HG03378 (cell line): ENCODE measurements at regions not wholly inside any gene's neighbourhood (a gene's known extent, or its start where the extent isn't known, plus 50 kb on each side); places are given as distances from the start of the nearest gene placed in this dataset.
"Not testable (repeated sequence)": the region's sequence is repeated elsewhere in the genome, so short reads cannot be mapped to it uniquely, and the experiment has no call there.

Experiments
- ATAC-seq: cut with Tn5 transposase; IDR thresholded peaks from one replicate; pipeline ENCODE4 v1.9.1; 2021; ENCODE audit warnings: mild to moderate bottlenecking, moderate library complexity; ENCODE audit not compliant: unreplicated experiment

GRCh38 chr6:137653706-137654059, 159.5 kb upstream of the OLIG3 start:
- ATAC-seq: no peak

- ATAC-seq: no peak
These were observed 160.3 kb upstream of the OLIG3 start for GRCh38 chr6:137654365-137654981.

- ATAC-seq: no peak
These were observed 161.1 kb upstream of the OLIG3 start for GRCh38 chr6:137655291-137655690.

GRCh38 chr6:137656735-137657134, 162.5 kb upstream of the OLIG3 start:
- ATAC-seq: no peak

GRCh38 chr6:137657351-137657911, 163.2 kb upstream of the OLIG3 start:
- ATAC-seq: no peak

GRCh38 chr6:137658287-137658686, 164.1 kb upstream of the OLIG3 start:
- ATAC-seq: no peak

GRCh38 chr6:137659871-137660270, 165.7 kb upstream of the OLIG3 start:
- ATAC-seq: no peak

GRCh38 chr6:137660296-137660731, 166.1 kb upstream of the OLIG3 start:
- no peak for ATAC-seq

- no peak for ATAC-seq
These were observed 167.4 kb upstream of the OLIG3 start for GRCh38 chr6:137661601-137662000.

- ATAC-seq: no peak
These were observed 170.0 kb upstream of the OLIG3 start for GRCh38 chr6:137664183-137664582.

GRCh38 chr6:137665342-137665934, 171.2 kb upstream of the OLIG3 start:
- ATAC-seq: no peak

GRCh38 chr6:137666202-137666774, 172.1 kb upstream of the OLIG3 start:
- no peak for ATAC-seq

- no peak for ATAC-seq
These were observed 179.4 kb upstream of the OLIG3 start for GRCh38 chr6:137673603-137674002.

- ATAC-seq: no peak
These were observed 182.7 kb upstream of the OLIG3 start for GRCh38 chr6:137676888-137677287.

GRCh38 chr6:137677709-137678108, 183.5 kb upstream of the OLIG3 start:
- no peak for ATAC-seq

GRCh38 chr6:137678451-137678850, 184.3 kb upstream of the OLIG3 start:
- ATAC-seq: no peak

GRCh38 chr6:137680705-137681346, 186.2 kb upstream of the TNFAIP3 start:
- peak; percentile 45 for ATAC-seq

GRCh38 chr6:137681445-137682009, 185.5 kb upstream of the TNFAIP3 start:
- no peak for ATAC-seq

GRCh38 chr6:137682658-137683057, 184.4 kb upstream of the TNFAIP3 start:
- not testable (repeated sequence) for ATAC-seq

GRCh38 chr6:137683916-137684315, 183.1 kb upstream of the TNFAIP3 start:
- ATAC-seq: no peak

- no peak for ATAC-seq
These were observed 181.2 kb upstream of the TNFAIP3 start for GRCh38 chr6:137685798-137686375.
